K562 (cell line): ENCODE measurements at regions not wholly inside any gene's neighbourhood (a gene's known extent, or its start where the extent isn't known, plus 50 kb on each side); places are given as distances from the start of the nearest gene placed in this dataset.

Experiments
- ARID1B ChIP-seq: fragments of 450-650 bp; IDR thresholded peaks from 2 replicates; pipeline ENCODE4 v1.6.1; 2016; ENCODE audit warnings: antibody characterized with exemption, mild to moderate bottlenecking, inconsistent platforms
- ARID3B ChIP-seq: fragments of 250-450 bp; sonication (Bioruptor Pico); IDR thresholded peaks from 2 replicates; pipeline ENCODE4 v1.4.0; 2020; ENCODE audit warnings: borderline replicate concordance
- CHAMP1 ChIP-seq: fragments of 450-650 bp; IDR thresholded peaks from 2 replicates; pipeline ENCODE4 v1.6.1; 2016; ENCODE audit warnings: mild to moderate bottlenecking
- CHD2 ChIP-seq: IDR thresholded peaks from 2 replicates; pipeline ENCODE4 v1.6.1; 2011; ENCODE audit warnings: low read depth, low read length
- ETV5 ChIP-seq: sonication (generic); formaldehyde crosslinking; IDR thresholded peaks from 2 replicates; pipeline ENCODE4 v1.4.0; 2020; ENCODE audit warnings: low read depth, mild to moderate bottlenecking, missing genetic modification reagents
- GATA2 ChIP-seq: sonication (generic); formaldehyde crosslinking; IDR thresholded peaks from 2 replicates; pipeline ENCODE4 v1.4.0; 2020; ENCODE audit warnings: mild to moderate bottlenecking, missing genetic modification reagents
- GATAD2A ChIP-seq: fragments of 450-650 bp; IDR thresholded peaks from 2 replicates; pipeline ENCODE4 v1.6.1; 2017
- GTF2E2 ChIP-seq: fragments of 200-800 bp; sonication (Bioruptor generic); IDR thresholded peaks from 2 replicates; pipeline ENCODE4 v1.6.1; 2016; ENCODE audit warnings: missing genetic modification characterization, missing compliant biosample characterization
- HMBOX1 ChIP-seq: sonication (generic); IDR thresholded peaks from 2 replicates; pipeline ENCODE4 v1.6.1; 2016
- HNRNPL ChIP-seq: fragments of 200-400 bp; formaldehyde crosslinking; IDR thresholded peaks from 2 replicates; pipeline ENCODE4 v1.6.1; 2017; ENCODE audit warnings: low read depth, mild to moderate bottlenecking, low read length
- HSF4 ChIP-seq: fragments of 250-450 bp; sonication (Bioruptor Pico); IDR thresholded peaks from 2 replicates; pipeline ENCODE4 v2.1.2; 2022; ENCODE audit warnings: mild to moderate bottlenecking, moderate library complexity, borderline replicate concordance
- MTA3 ChIP-seq: fragments of 450-650 bp; formaldehyde crosslinking; IDR thresholded peaks from 2 replicates; pipeline ENCODE4 v1.6.1; 2017; ENCODE audit warnings: mild to moderate bottlenecking, borderline replicate concordance
- NFIC ChIP-seq: fragments of 450-650 bp; IDR thresholded peaks from 2 replicates; pipeline ENCODE4 v1.6.1; 2017; ENCODE audit warnings: mild to moderate bottlenecking, inconsistent platforms
- RNF2 ChIP-seq: sonication (generic); IDR thresholded peaks from 2 replicates; pipeline ENCODE4 v1.6.1; 2016
- SMAD4 ChIP-seq: fragments of 250-450 bp; sonication (Bioruptor Pico); conservative IDR thresholded peaks from 2 replicates; pipeline ENCODE4 v1.8.0; 2021; ENCODE audit warnings: inconsistent platforms, mild to moderate bottlenecking, moderate library complexity
- TAF7 ChIP-seq: fragments of 450-650 bp; IDR thresholded peaks from 2 replicates; pipeline ENCODE4 v1.6.1; 2016; ENCODE audit warnings: missing genetic modification characterization, missing compliant biosample characterization
- TBL1XR1 ChIP-seq, 2 experiments: IDR thresholded peaks; 2 replicates each; pipeline ENCODE4 v1.6.1; 2012; ENCODE audit warnings: improper control_type of control experiment in 2 of 2, low read length in 2 of 2, mild to moderate bottlenecking in 1 of 2
- TRIM28 ChIP-seq: fragments of 450-650 bp; IDR thresholded peaks from 2 replicates; pipeline ENCODE4 v1.6.1; 2017
- U2AF2 ChIP-seq: fragments of 200-400 bp; formaldehyde crosslinking; optimal IDR thresholded peaks from 2 replicates; pipeline ENCODE3; 2017; ENCODE audit warnings: low read depth, mild to moderate bottlenecking, low read length
- ZBTB7A ChIP-seq: IDR thresholded peaks from 2 replicates; pipeline ENCODE4 v1.6.1; 2011; ENCODE audit warnings: low read depth, mild to moderate bottlenecking, low read length, moderate library complexity, borderline replicate concordance; ENCODE audit not compliant: control insufficient read depth
- ZKSCAN8 ChIP-seq: fragments of 200-800 bp; sonication (Bioruptor generic); IDR thresholded peaks from 2 replicates; pipeline ENCODE4 v1.6.1; 2016; ENCODE audit warnings: missing genetic modification characterization, missing compliant biosample characterization
- ZNF311 ChIP-seq: fragments of 250-450 bp; sonication (Bioruptor Pico); IDR thresholded peaks from 2 replicates; pipeline ENCODE4 v1.4.0; 2020; ENCODE audit warnings: mild to moderate bottlenecking, moderate library complexity
- ZNF347 ChIP-seq: fragments of 450-650 bp; formaldehyde crosslinking; IDR thresholded peaks from 2 replicates; pipeline ENCODE4 v1.4.0; 2020; ENCODE audit warnings: low read depth, mild to moderate bottlenecking, moderate library complexity
- ZNF511 ChIP-seq: sonication (generic); formaldehyde crosslinking; IDR thresholded peaks from 2 replicates; pipeline ENCODE4 v1.8.0; 2022; ENCODE audit warnings: mild to moderate bottlenecking, missing genetic modification reagents
- ZNF785 ChIP-seq: fragments of 250-450 bp; sonication (Bioruptor Pico); IDR thresholded peaks from 2 replicates; pipeline ENCODE4 v1.4.0; 2020; ENCODE audit warnings: mild to moderate bottlenecking

GRCh38 chr12:92378682-92379479, 233.2 kb upstream of the BTG1 start (continued):
- no peak for TF ChIP-seq ZKSCAN8
- TF ChIP-seq HMBOX1 = peak; percentile 62; the same call in 1 of the 2 replicates
- peak; percentile 97 for TF ChIP-seq ARID1B
- no peak for TF ChIP-seq GTF2E2 (tag)
- TF ChIP-seq ZBTB7A = no peak
- TF ChIP-seq GATAD2A = peak; percentile 37; the same call in 1 of the 2 replicates
- no peak for TF ChIP-seq CHD2
- TF ChIP-seq ZNF511 (CRISPR knock-in tag) = no peak
- no peak for TF ChIP-seq ZNF347
- TF ChIP-seq ZNF785 = no peak
- peak; percentile 82 to 85; a peak in 2 of 4 replicates for TF ChIP-seq TBL1XR1 (IDR thresholded peaks at IDR 0.05; ENCODE audit: low read length in 2 of 2)
- TF ChIP-seq NFIC = peak; percentile 89
- TF ChIP-seq HSF4 (CRISPR knock-in tag) = no peak
- TF ChIP-seq TRIM28 = no peak
- peak; percentile 81; the same call in 1 of the 2 replicates for TF ChIP-seq MTA3
- no peak for TF ChIP-seq ETV5
- no peak for TF ChIP-seq TAF7 (tag)
- TF ChIP-seq U2AF2 = no peak
- no peak for TF ChIP-seq ARID3B
- TF ChIP-seq ZNF311 = no peak
- peak; percentile 83 for TF ChIP-seq SMAD4 (CRISPR knock-in tag)
- no peak for TF ChIP-seq HNRNPL
- TF ChIP-seq GATA2 (CRISPR knock-in tag) = peak; percentile 86
- TF ChIP-seq CHAMP1 = peak; percentile 92
- TF ChIP-seq RNF2 = 0 out of 2 replicates have a peak, but pooled peaks have one; percentile 54
